ENCODE measurements at regions not wholly inside any gene's neighbourhood (a gene's known extent, or its start where the extent isn't known, plus 50 kb on each side); places are given as distances from the start of the nearest gene placed in this dataset.
A peak's percentile ranks its signal among the peaks of the same experiment; 100 is the strongest.

DNA sequence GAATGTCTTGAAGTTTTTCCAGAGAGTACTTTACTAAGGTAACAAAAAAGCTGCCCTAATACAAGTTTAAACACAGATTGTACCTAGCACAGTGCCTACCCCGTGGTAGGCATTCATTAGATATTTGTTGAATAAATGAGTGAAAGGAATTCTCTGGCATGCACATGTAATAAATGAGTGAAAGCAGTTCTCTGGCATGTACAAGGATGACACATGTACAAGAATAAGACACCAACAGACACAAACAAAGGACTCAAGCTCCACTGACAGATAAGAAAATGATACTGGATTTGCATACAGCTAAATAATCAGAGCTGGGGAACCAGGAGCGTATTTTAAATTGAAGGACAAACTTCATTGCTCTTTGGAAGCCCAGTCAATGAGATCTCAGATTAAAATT lies 535.8 kb downstream of the EFNA5 start:
- TF ChIP-seq, protein P1, sequence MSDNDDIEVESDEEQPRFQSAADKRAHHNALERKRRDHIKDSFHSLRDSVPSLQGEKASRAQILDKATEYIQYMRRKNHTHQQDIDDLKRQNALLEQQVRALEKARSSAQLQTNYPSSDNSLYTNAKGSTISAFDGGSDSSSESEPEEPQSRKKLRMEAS (IDR thresholded peaks at IDR 0.05; ENCODE audit: low read depth) = no peak
- TF ChIP-seq, protein P2, sequence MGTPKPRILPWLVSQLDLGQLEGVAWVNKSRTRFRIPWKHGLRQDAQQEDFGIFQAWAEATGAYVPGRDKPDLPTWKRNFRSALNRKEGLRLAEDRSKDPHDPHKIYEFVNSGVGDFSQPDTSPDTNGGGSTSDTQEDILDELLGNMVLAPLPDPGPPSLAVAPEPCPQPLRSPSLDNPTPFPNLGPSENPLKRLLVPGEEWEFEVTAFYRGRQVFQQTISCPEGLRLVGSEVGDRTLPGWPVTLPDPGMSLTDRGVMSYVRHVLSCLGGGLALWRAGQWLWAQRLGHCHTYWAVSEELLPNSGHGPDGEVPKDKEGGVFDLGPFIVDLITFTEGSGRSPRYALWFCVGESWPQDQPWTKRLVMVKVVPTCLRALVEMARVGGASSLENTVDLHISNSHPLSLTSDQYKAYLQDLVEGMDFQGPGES (IDR thresholded peaks at IDR 0.05; ENCODE audit: low read depth, low read length) = no peak
- TF ChIP-seq ELF1 (IDR thresholded peaks at IDR 0.05) (no peak), MEF2A (IDR thresholded peaks at IDR 0.05; ENCODE audit: borderline replicate concordance, low read depth) (no peak), RXRA (IDR thresholded peaks at IDR 0.05; ENCODE audit: borderline replicate concordance, low read depth) (no peak)
- TF ChIP-seq, protein P3, sequence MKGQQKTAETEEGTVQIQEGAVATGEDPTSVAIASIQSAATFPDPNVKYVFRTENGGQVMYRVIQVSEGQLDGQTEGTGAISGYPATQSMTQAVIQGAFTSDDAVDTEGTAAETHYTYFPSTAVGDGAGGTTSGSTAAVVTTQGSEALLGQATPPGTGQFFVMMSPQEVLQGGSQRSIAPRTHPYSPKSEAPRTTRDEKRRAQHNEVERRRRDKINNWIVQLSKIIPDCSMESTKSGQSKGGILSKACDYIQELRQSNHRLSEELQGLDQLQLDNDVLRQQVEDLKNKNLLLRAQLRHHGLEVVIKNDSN (IDR thresholded peaks at IDR 0.05; ENCODE audit: borderline replicate concordance, low read depth) = no peak
- Histone ChIP-seq H3K27ac (ENCODE audit: low read depth in 2 of 2, low read length in 1 of 2) (peak overlapping the region in 1 of 2 experiments; percentile 29; a peak in 1 of 4 replicates), H3K4me3 (ENCODE audit: low read depth in 2 of 2, low read length in 1 of 2) (no peak overlapping the region), H3K9ac (no peak overlapping the region), H3K4me2 (no peak overlapping the region; the same call in 1 of the 2 replicates), H4K20me1 (ENCODE audit: insufficient read depth) (no peaks in the 10 kb centered on the region), H3K36me3 (replicated peaks in 1 of 2; ENCODE audit: control insufficient read depth in 1 of 2, insufficient read depth in 2 of 2, low read length in 1 of 2) (no peaks in the 10 kb centered on the region), H3K4me1 (ENCODE audit: control insufficient read depth in 1 of 2, insufficient read depth in 2 of 2, low read depth in 1 of 2, low read length in 1 of 2) (no peaks in the 10 kb centered on the region; a peak in 1 of 4 replicates), H3K9me3 (peaks cover 12% of the 10 kb centered on the region), H3K27me3 (ENCODE audit: insufficient read depth) (no peaks in the 10 kb centered on the region), H3K9me2 (no peaks in the 10 kb centered on the region), H3K79me2 (ENCODE audit: insufficient read depth) (no peaks in the 10 kb centered on the region), H2AFZ (ENCODE audit: low read depth) (0 out of 2 replicates have a peak overlapping the region, but pooled peaks have one; percentile 49), H3F3A (replicated peaks; ENCODE audit: insufficient read depth) (peaks cover 3% of the 10 kb centered on the region)
- ChIA-PET CTCF (interaction anchor here (1.1 kb wide), 1 partner anchor 15 kb away, joined by 3 read pairs; no protein-coding TSS in a partner anchor), POLR2A (no interaction called here)
- DNase-seq = no peak
- WGBS (ENCODE audit: low lambda C conversion rate) = 56% methylated on average over 2 of the region's 2 CpGs

DNA sequence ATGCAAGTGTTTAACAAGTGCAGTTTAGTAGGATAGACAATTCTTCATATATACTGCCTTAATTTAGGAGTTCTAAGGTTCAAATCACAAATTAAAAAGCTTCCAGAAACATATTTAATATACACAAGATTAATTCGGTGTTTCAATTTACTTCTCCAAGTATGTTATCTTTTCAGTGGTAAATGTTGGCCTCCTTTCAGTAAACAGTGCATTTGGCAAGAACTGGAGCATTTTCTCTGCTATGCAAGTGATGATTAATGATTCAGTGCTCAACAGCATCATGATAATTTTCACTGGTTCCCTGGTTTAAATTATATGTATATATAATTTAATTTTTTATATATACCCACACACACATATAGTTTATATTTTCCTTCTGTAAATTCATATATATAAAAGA lies 541.7 kb downstream of the EFNA5 start:
- H3K79me2 ChIP-seq (ENCODE audit: insufficient read depth) = no peaks in the 10 kb centered on the region
- H3F3A ChIP-seq (replicated peaks; ENCODE audit: insufficient read depth) = peaks cover 3% of the 10 kb centered on the region
- no peaks in the 10 kb centered on the region for H3K36me3 ChIP-seq (replicated peaks in 1 of 2; ENCODE audit: control insufficient read depth in 1 of 2, insufficient read depth in 2 of 2, low read length in 1 of 2)
- 0% methylated on average over 1 of the region's 1 CpG for WGBS (ENCODE audit: low lambda C conversion rate)
- H3K4me1 ChIP-seq (ENCODE audit: control insufficient read depth in 1 of 2, insufficient read depth in 2 of 2, low read depth in 1 of 2, low read length in 1 of 2) = peaks cover 0 to 7% of the 10 kb centered on the region in 2 experiments; a peak in 1 of 4 replicates
- H3K9me3 ChIP-seq = peaks cover 9% of the 10 kb centered on the region; the same call in 1 of the 2 replicates
- no peak overlapping the region for H3K4me2 ChIP-seq
- no peaks in the 10 kb centered on the region for H3K27me3 ChIP-seq (ENCODE audit: insufficient read depth)
- no peak overlapping the region for H3K9ac ChIP-seq
- H3K9me2 ChIP-seq = no peaks in the 10 kb centered on the region
- TF ChIP-seq RAD21 (IDR thresholded peaks at IDR 0.05; ENCODE audit: low read length) = no peak
- no peak for TF ChIP-seq FOXJ3 (CRISPR knock-in tag; IDR thresholded peaks at IDR 0.05)
- no peak for TF ChIP-seq GABPA (IDR thresholded peaks at IDR 0.05; ENCODE audit: low read depth)
- no peak for TF ChIP-seq NRF1 (IDR thresholded peaks at IDR 0.05; ENCODE audit: low read depth, low read length)
- TF ChIP-seq SIN3A (IDR thresholded peaks at IDR 0.05; ENCODE audit: borderline replicate concordance, low read depth, low read length) = no peak
- TF ChIP-seq TAF1 (IDR thresholded peaks at IDR 0.05; ENCODE audit: borderline replicate concordance, low read depth, low read length) = no peak
- no peak for TF ChIP-seq ELF1 (IDR thresholded peaks at IDR 0.05)
- TF ChIP-seq SMC3 (IDR thresholded peaks at IDR 0.05; ENCODE audit: low read depth, low read length) = no peak
- TF ChIP-seq, protein P4, sequence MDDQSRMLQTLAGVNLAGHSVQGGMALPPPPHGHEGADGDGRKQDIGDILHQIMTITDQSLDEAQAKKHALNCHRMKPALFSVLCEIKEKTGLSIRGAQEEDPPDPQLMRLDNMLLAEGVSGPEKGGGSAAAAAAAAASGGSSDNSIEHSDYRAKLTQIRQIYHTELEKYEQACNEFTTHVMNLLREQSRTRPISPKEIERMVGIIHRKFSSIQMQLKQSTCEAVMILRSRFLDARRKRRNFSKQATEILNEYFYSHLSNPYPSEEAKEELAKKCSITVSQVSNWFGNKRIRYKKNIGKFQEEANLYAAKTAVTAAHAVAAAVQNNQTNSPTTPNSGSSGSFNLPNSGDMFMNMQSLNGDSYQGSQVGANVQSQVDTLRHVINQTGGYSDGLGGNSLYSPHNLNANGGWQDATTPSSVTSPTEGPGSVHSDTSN (IDR thresholded peaks at IDR 0.05) = peak; percentile 29; the same call in 1 of the 2 replicates
- TF ChIP-seq, protein P3 (IDR thresholded peaks at IDR 0.05; ENCODE audit: borderline replicate concordance, low read depth) = no peak
- no peak for TF ChIP-seq GATA2 (CRISPR knock-in tag; IDR thresholded peaks at IDR 0.05)
- 0 out of 2 replicates have a peak, but pooled peaks have one; percentile 20 for TF ChIP-seq NFIC (IDR thresholded peaks at IDR 0.05; ENCODE audit: borderline replicate concordance)
- peak; percentile 17; the same call in 1 of the 2 replicates for TF ChIP-seq TCF12 (IDR thresholded peaks at IDR 0.05)
- no peak for TF ChIP-seq MEF2A (IDR thresholded peaks at IDR 0.05; ENCODE audit: borderline replicate concordance, low read depth)
- TF ChIP-seq FOSL2 (IDR thresholded peaks at IDR 0.05; ENCODE audit: borderline replicate concordance, low read depth) = no peak
- no peak overlapping the region for H3K27ac ChIP-seq (ENCODE audit: low read depth in 2 of 2, low read length in 1 of 2)
- no peaks in the 10 kb centered on the region for H4K20me1 ChIP-seq (ENCODE audit: insufficient read depth)
- no peak overlapping the region for H3K4me3 ChIP-seq (ENCODE audit: low read depth in 2 of 2, low read length in 1 of 2)
- no peak for DNase-seq
- H2AFZ ChIP-seq (ENCODE audit: low read depth) = no peak overlapping the region
- POLR2A ChIA-PET = no interaction called here
- CTCF ChIA-PET = no interaction called here
